ENCODE measurements at regions not wholly inside any gene's neighbourhood (a gene's known extent, or its start where the extent isn't known, plus 50 kb on each side); places are given as distances from the start of the nearest gene placed in this dataset.

DNA sequence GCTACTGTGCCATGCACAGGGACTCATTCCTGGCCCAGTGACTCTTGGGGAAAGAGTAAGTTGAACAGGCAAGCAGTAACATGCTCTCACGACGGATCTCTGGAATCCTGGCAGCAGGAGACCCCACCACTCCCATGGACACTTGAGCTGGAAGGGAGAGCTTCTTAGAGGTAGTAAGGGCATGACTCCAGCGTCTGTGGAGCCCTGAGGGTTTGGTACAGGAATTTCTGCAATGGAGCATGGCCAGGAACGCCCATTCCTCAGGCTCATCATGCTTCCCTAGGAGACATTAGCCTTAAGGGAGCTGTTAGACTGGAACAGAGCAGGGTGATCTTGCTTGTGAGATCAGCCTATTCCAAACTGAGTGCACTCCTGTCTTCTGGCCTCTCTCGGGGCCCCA is 212.9 kb downstream of the MAT2B start:
- in situ Hi-C loops (cut with MboI; ENCODE audit: low pct_ligation_motif_present in 1 of 4, low pct_unique_long_range_greater_than_20kb in 1 of 4, low sequenced_read_pairs in 3 of 4), result loop anchor here in 1 of 4 donors (25.0 kb wide), 1 partner anchor 769 kb away; no protein-coding TSS in a partner anchor
- H3K36me3 ChIP-seq, result no peaks in the 10 kb centered on the region
- no peak overlapping the region for H3K4me3 ChIP-seq
- H3K4me1 ChIP-seq, result no peaks in the 10 kb centered on the region
- TF ChIP-seq EP300 (IDR thresholded peaks at IDR 0.05; ENCODE audit: low read depth), result no peak
- TF ChIP-seq POLR2A (IDR thresholded peaks at IDR 0.05), result no peak
- TF ChIP-seq, protein P1, sequence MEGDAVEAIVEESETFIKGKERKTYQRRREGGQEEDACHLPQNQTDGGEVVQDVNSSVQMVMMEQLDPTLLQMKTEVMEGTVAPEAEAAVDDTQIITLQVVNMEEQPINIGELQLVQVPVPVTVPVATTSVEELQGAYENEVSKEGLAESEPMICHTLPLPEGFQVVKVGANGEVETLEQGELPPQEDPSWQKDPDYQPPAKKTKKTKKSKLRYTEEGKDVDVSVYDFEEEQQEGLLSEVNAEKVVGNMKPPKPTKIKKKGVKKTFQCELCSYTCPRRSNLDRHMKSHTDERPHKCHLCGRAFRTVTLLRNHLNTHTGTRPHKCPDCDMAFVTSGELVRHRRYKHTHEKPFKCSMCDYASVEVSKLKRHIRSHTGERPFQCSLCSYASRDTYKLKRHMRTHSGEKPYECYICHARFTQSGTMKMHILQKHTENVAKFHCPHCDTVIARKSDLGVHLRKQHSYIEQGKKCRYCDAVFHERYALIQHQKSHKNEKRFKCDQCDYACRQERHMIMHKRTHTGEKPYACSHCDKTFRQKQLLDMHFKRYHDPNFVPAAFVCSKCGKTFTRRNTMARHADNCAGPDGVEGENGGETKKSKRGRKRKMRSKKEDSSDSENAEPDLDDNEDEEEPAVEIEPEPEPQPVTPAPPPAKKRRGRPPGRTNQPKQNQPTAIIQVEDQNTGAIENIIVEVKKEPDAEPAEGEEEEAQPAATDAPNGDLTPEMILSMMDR (IDR thresholded peaks at IDR 0.05), result no peak
- no peak for TF ChIP-seq POLR2AphosphoS5 (IDR thresholded peaks at IDR 0.05)
- H3K9me3 ChIP-seq, result no peaks in the 10 kb centered on the region
- WGBS, 2 donors (ENCODE audit: low coverage in 1 of 2), result 66% methylated on average over 5 of the region's 5 CpGs; no CpG with 5 or more reads in 1 of the 2 donors
- H3K27me3 ChIP-seq, result no peaks in the 10 kb centered on the region
- no peak overlapping the region for H3K27ac ChIP-seq
- DNase-seq, result no peak
- intact Hi-C loops (cut with DNase I; ENCODE audit: low total_unique reads), result no loop called here

DNA sequence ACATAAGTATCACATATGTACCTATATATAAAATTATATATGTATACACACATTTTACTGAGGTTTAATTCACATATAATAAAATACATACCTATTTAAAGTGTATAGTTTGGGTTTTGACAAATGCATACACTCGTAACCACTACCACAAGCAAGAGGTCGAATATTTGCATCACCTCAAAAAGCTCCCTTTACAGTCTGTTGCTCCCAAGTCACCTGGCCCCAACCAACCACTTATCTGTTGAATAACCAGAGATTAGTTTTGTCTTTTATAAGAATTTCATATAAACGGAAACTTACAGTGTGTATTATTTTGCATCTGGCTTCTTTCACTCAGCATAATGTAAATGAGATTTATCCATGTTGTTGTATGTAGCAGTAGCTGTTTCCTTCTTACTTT is 218.9 kb downstream of the MAT2B start:
- H3K9me3 ChIP-seq, result no peaks in the 10 kb centered on the region
- TF ChIP-seq EP300 (IDR thresholded peaks at IDR 0.05; ENCODE audit: low read depth) (no peak), POLR2AphosphoS5 (IDR thresholded peaks at IDR 0.05) (no peak), POLR2A (IDR thresholded peaks at IDR 0.05) (no peak)
- TF ChIP-seq, protein P1 (IDR thresholded peaks at IDR 0.05), result no peak
- H3K27ac ChIP-seq, result no peak overlapping the region
- no peak overlapping the region for H3K4me3 ChIP-seq
- no peaks in the 10 kb centered on the region for H3K4me1 ChIP-seq
- DNase-seq, result no peak
- WGBS, 2 donors (ENCODE audit: low coverage in 1 of 2), result 65 to 81% methylated on average over 3 of the region's 3 CpGs
- in situ Hi-C loops (cut with MboI; ENCODE audit: low pct_ligation_motif_present in 1 of 4, low pct_unique_long_range_greater_than_20kb in 1 of 4, low sequenced_read_pairs in 3 of 4), result loop anchor here in 1 of 4 donors (25.0 kb wide), 1 partner anchor 763 kb away; no protein-coding TSS in a partner anchor
- intact Hi-C loops (cut with DNase I; ENCODE audit: low total_unique reads), result no loop called here
- H3K27me3 ChIP-seq, result no peaks in the 10 kb centered on the region
- no peaks in the 10 kb centered on the region for H3K36me3 ChIP-seq

DNA sequence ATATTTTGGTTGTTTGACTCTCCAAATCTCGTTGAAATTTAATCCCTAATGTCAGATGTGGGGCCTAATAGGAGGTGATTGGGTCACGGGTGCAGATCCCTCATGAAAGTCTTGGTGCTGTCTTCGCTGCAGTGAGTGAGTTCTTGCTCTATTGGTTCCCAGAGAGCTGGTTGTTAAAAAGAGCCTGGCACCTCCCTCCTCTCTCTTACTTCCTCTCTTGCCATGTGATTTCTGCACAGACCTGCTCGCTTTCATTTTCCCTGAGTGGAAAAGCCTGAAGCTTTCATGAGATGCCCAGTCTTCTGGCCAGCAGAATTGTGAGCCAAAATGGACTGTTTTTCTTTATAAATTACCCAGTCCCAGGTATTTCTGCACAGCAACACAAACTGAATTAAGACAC is 221.6 kb downstream of the MAT2B start:
- TF ChIP-seq POLR2AphosphoS5 (IDR thresholded peaks at IDR 0.05), result no peak
- TF ChIP-seq, protein P1 (IDR thresholded peaks at IDR 0.05), result no peak
- TF ChIP-seq POLR2A (IDR thresholded peaks at IDR 0.05), result no peak
- no peak for TF ChIP-seq EP300 (IDR thresholded peaks at IDR 0.05; ENCODE audit: low read depth)
- DNase-seq, result peak; percentile 19
- Histone ChIP-seq H3K27ac (no peak overlapping the region), H3K4me1 (no peaks in the 10 kb centered on the region), H3K4me3 (no peak overlapping the region), H3K27me3 (no peaks in the 10 kb centered on the region), H3K9me3 (no peaks in the 10 kb centered on the region), H3K36me3 (no peaks in the 10 kb centered on the region)
- in situ Hi-C loops (cut with MboI; ENCODE audit: low pct_ligation_motif_present in 1 of 4, low pct_unique_long_range_greater_than_20kb in 1 of 4, low sequenced_read_pairs in 3 of 4), result no loop called here
- WGBS, 2 donors (ENCODE audit: low coverage in 1 of 2), result 56 to 61% methylated on average over 3 to 4 of the region's 4 CpGs
- intact Hi-C loops (cut with DNase I; ENCODE audit: low total_unique reads), result no loop called here

DNA sequence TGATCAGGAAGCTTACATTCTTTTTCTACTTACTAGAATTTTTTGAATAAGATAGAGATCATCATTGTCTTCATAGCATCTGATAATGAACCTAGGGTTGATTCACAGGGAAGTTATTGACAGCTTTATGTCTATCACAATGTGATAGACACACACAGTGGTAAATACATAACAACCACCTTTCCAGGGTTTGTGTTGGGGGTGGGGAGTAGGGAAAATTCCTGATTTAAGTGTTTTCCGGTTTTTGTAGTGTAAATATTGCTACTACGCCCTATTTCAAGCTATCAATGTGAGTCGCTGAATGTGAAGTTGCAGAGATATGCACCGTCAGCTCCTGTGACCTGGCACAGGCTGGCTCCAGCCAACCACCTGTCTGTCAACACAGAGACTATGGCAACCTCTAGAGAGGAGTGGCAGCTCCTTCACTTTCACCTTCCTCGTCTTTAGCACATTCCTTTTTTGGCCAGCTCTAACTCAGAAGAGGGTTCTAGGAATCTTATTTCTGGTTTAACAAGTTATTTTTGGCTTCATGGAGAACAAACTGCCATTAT is 224.9 kb downstream of the MAT2B start:
- Histone ChIP-seq H3K9me3 (no peaks in the 10 kb centered on the region), H3K4me1 (no peaks in the 10 kb centered on the region), H3K4me3 (no peak overlapping the region), H3K27me3 (no peaks in the 10 kb centered on the region), H3K27ac (no peak overlapping the region), H3K36me3 (no peaks in the 10 kb centered on the region)
- 36 to 57% methylated on average over 4 to 5 of the region's 5 CpGs for WGBS, 2 donors (ENCODE audit: low coverage in 1 of 2)
- intact Hi-C loops (cut with DNase I; ENCODE audit: low total_unique reads) (no loop called here), in situ Hi-C loops (cut with MboI; ENCODE audit: low pct_ligation_motif_present in 1 of 4, low pct_unique_long_range_greater_than_20kb in 1 of 4, low sequenced_read_pairs in 3 of 4) (no loop called here)
- TF ChIP-seq POLR2A (IDR thresholded peaks at IDR 0.05) (no peak), POLR2AphosphoS5 (IDR thresholded peaks at IDR 0.05) (no peak), EP300 (IDR thresholded peaks at IDR 0.05; ENCODE audit: low read depth) (no peak)
- TF ChIP-seq, protein P1 (IDR thresholded peaks at IDR 0.05), result no peak
- peak; percentile 38 for DNase-seq

Data from transverse colon (tissue), 4 donors.